ENCODE measurements at regions not wholly inside any gene's neighbourhood (a gene's known extent, or its start where the extent isn't known, plus 50 kb on each side); places are given as distances from the start of the nearest gene placed in this dataset.

GRCh38 chr10:83952314-83952713 lies 187.0 kb upstream of the GHITM start:
- TF ChIP-seq CTCF (IDR thresholded peaks at IDR 0.05), result no peak
- no peak for TF ChIP-seq POLR2A (IDR thresholded peaks at IDR 0.05)

All from uterus (tissue), 2 donors.